ENCODE measurements at regions not wholly inside any gene's neighbourhood (a gene's known extent, or its start where the extent isn't known, plus 50 kb on each side); places are given as distances from the start of the nearest gene placed in this dataset.

GRCh38 chr6:49051281-49051680, 411.8 kb downstream of the MMUT start:
- Histone ChIP-seq H2BK120ac (ENCODE audit: low read depth, low read length) (no peak overlapping the region), H3K36me3 (ENCODE audit: control insufficient read depth in 1 of 2, insufficient read depth in 2 of 2, low read depth in 1 of 2, low read length in 2 of 2) (no peaks in the 10 kb centered on the region), H3K4me3 (ENCODE audit: insufficient read depth in 1 of 2, low read depth in 1 of 2, low read length in 2 of 2) (no peak overlapping the region), H4K8ac (ENCODE audit: low read length) (no peak overlapping the region), H3K4me1 (ENCODE audit: control insufficient read depth, insufficient read depth, low read depth, low read length) (no peaks in the 10 kb centered on the region), H2BK5ac (ENCODE audit: low read depth, low read length, poor library complexity, severe bottlenecking) (no peak overlapping the region), H3K4me2 (ENCODE audit: low read length, poor library complexity, severe bottlenecking) (no peak overlapping the region), H2AK5ac (ENCODE audit: low read length, severe bottlenecking) (no peak overlapping the region), H3K14ac (ENCODE audit: low read length in 2 of 2) (no peak overlapping the region), H3K4ac (ENCODE audit: low read depth in 1 of 2, low read length in 2 of 2) (no peak overlapping the region), H2BK15ac (ENCODE audit: low read depth, poor library complexity, severe bottlenecking) (no peak overlapping the region), H2BK12ac (ENCODE audit: low read length in 2 of 2) (no peak overlapping the region), H3K27ac (ENCODE audit: low read length, poor library complexity, severe bottlenecking) (no peak overlapping the region), H3K23ac (ENCODE audit: low read length in 2 of 2) (no peak overlapping the region), H3K27me3 (ENCODE audit: control insufficient read depth in 1 of 2, insufficient read depth in 1 of 2, low read length in 2 of 2) (no peaks in the 10 kb centered on the region), H3K18ac (ENCODE audit: low read depth in 1 of 2, low read length in 2 of 2) (no peak overlapping the region), H3K79me1 (replicated peaks; ENCODE audit: low read length, poor library complexity, severe bottlenecking) (no peaks in the 10 kb centered on the region), H3K9me3 (ENCODE audit: control insufficient read depth, low read length) (no peaks in the 10 kb centered on the region), H2AFZ (ENCODE audit: low read depth, low read length) (no peak overlapping the region), H3K9ac (ENCODE audit: low read length) (no peak overlapping the region), H4K91ac (ENCODE audit: low read length) (no peak overlapping the region)
- WGBS: no CpG with 5 or more reads among the region's 1 CpG
- no peak for DNase-seq

DNA sequence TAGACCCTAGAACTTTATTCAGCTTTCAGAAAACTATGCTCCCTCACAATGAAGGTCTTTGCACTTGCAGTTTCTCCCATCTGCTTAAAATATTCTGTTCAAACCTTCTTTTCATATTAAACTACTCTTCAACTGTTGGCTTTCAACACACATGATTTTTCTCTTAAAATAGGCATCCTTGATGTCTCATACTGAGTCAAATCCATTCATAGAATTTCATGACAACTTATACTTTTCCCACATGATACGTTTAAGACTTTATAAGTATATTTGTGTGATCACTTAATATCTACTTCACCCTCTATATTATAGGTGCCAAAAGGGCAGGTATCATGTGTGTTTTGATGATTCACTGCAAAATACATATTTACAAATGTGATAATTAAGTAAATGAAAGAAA, 412.5 kb downstream of the MMUT start:
- Histone ChIP-seq H3K4me1 (ENCODE audit: control insufficient read depth, insufficient read depth, low read depth, low read length) (no peaks in the 10 kb centered on the region), H2BK15ac (ENCODE audit: low read depth, poor library complexity, severe bottlenecking) (no peak overlapping the region), H3K27ac (ENCODE audit: low read length, poor library complexity, severe bottlenecking) (no peak overlapping the region), H2AK5ac (ENCODE audit: low read length, severe bottlenecking) (no peak overlapping the region), H3K18ac (ENCODE audit: low read depth in 1 of 2, low read length in 2 of 2) (no peak overlapping the region), H4K91ac (ENCODE audit: low read length) (no peak overlapping the region), H3K4ac (ENCODE audit: low read depth in 1 of 2, low read length in 2 of 2) (no peak overlapping the region), H4K8ac (ENCODE audit: low read length) (no peak overlapping the region), H3K36me3 (ENCODE audit: control insufficient read depth in 1 of 2, insufficient read depth in 2 of 2, low read depth in 1 of 2, low read length in 2 of 2) (no peaks in the 10 kb centered on the region), H3K79me1 (replicated peaks; ENCODE audit: low read length, poor library complexity, severe bottlenecking) (no peaks in the 10 kb centered on the region), H3K23ac (ENCODE audit: low read length in 2 of 2) (no peak overlapping the region), H2BK120ac (ENCODE audit: low read depth, low read length) (no peak overlapping the region), H2AFZ (ENCODE audit: low read depth, low read length) (no peak overlapping the region), H2BK12ac (ENCODE audit: low read length in 2 of 2) (no peak overlapping the region), H2BK5ac (ENCODE audit: low read depth, low read length, poor library complexity, severe bottlenecking) (no peak overlapping the region), H3K9ac (ENCODE audit: low read length) (no peak overlapping the region), H3K14ac (ENCODE audit: low read length in 2 of 2) (no peak overlapping the region), H3K9me3 (ENCODE audit: control insufficient read depth, low read length) (peaks cover 3% of the 10 kb centered on the region), H3K27me3 (ENCODE audit: control insufficient read depth in 1 of 2, insufficient read depth in 1 of 2, low read length in 2 of 2) (no peaks in the 10 kb centered on the region), H3K4me2 (ENCODE audit: low read length, poor library complexity, severe bottlenecking) (no peak overlapping the region), H3K4me3 (ENCODE audit: insufficient read depth in 1 of 2, low read depth in 1 of 2, low read length in 2 of 2) (no peak overlapping the region)
- DNase-seq: no peak
- whole genome bisulfite sequencing: no CpG with 5 or more reads among the region's 1 CpG

DNA sequence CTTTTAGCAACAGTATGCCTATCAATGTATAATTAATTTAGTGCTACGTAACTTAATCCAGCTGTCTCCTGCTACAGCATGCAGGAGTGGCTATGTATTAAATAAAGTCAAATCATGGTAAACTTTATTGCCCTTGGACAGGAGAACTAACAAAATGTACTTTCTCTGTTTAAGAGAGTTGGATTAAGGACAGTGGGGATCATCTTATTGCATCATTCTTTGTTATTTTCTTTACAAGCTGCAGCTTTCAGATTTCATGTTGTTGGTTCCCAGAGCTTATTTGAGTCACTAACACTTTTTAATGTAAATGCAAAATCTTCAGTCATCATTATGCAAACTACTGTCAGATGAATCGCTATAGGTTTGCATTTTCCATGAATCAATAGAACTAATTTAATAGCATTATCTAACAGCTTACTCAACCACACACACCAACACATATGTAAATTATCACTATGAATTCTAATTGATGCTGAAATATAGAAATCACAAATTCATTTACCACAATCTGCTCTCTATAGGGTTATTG, 424.7 kb downstream of the MMUT start:
- Histone ChIP-seq H2AK5ac (ENCODE audit: low read length, severe bottlenecking) (no peak overlapping the region), H3K27ac (ENCODE audit: low read length, poor library complexity, severe bottlenecking) (no peak overlapping the region), H3K79me1 (replicated peaks; ENCODE audit: low read length, poor library complexity, severe bottlenecking) (no peaks in the 10 kb centered on the region), H3K4ac (ENCODE audit: low read depth in 1 of 2, low read length in 2 of 2) (no peak overlapping the region), H2BK120ac (ENCODE audit: low read depth, low read length) (no peak overlapping the region), H2BK12ac (ENCODE audit: low read length in 2 of 2) (no peak overlapping the region), H3K14ac (ENCODE audit: low read length in 2 of 2) (no peak overlapping the region), H2BK5ac (ENCODE audit: low read depth, low read length, poor library complexity, severe bottlenecking) (no peak overlapping the region), H3K9me3 (ENCODE audit: control insufficient read depth, low read length) (peaks cover 11% of the 10 kb centered on the region), H3K18ac (ENCODE audit: low read depth in 1 of 2, low read length in 2 of 2) (no peak overlapping the region), H3K4me3 (ENCODE audit: insufficient read depth in 1 of 2, low read depth in 1 of 2, low read length in 2 of 2) (no peak overlapping the region), H3K23ac (ENCODE audit: low read length in 2 of 2) (no peak overlapping the region), H4K91ac (ENCODE audit: low read length) (no peak overlapping the region), H3K27me3 (ENCODE audit: control insufficient read depth in 1 of 2, insufficient read depth in 1 of 2, low read length in 2 of 2) (no peaks in the 10 kb centered on the region), H2BK15ac (ENCODE audit: low read depth, poor library complexity, severe bottlenecking) (no peak overlapping the region), H3K36me3 (ENCODE audit: control insufficient read depth in 1 of 2, insufficient read depth in 2 of 2, low read depth in 1 of 2, low read length in 2 of 2) (no peaks in the 10 kb centered on the region), H4K8ac (ENCODE audit: low read length) (no peak overlapping the region), H3K4me1 (ENCODE audit: control insufficient read depth, insufficient read depth, low read depth, low read length) (no peaks in the 10 kb centered on the region), H3K9ac (ENCODE audit: low read length) (no peak overlapping the region), H2AFZ (ENCODE audit: low read depth, low read length) (no peak overlapping the region), H3K4me2 (ENCODE audit: low read length, poor library complexity, severe bottlenecking) (no peak overlapping the region)
- DNase-seq: no peak
- WGBS: 83% methylated on average over 1 of the region's 2 CpGs

GRCh38 chr6:49030251-49031020, 432.6 kb downstream of the MMUT start:
- H2BK5ac ChIP-seq (ENCODE audit: low read depth, low read length, poor library complexity, severe bottlenecking): no peak overlapping the region

More at GRCh38 chr6:49030251-49031020, 432.6 kb downstream of the MMUT start:
- Histone ChIP-seq H3K23ac (ENCODE audit: low read length in 2 of 2) (no peak overlapping the region), H3K36me3 (ENCODE audit: control insufficient read depth in 1 of 2, insufficient read depth in 2 of 2, low read depth in 1 of 2, low read length in 2 of 2) (no peaks in the 10 kb centered on the region), H4K91ac (ENCODE audit: low read length) (no peak overlapping the region), H3K27me3 (ENCODE audit: control insufficient read depth in 1 of 2, insufficient read depth in 1 of 2, low read length in 2 of 2) (no peaks in the 10 kb centered on the region), H2AK5ac (ENCODE audit: low read length, severe bottlenecking) (no peak overlapping the region), H2BK120ac (ENCODE audit: low read depth, low read length) (no peak overlapping the region), H3K18ac (ENCODE audit: low read depth in 1 of 2, low read length in 2 of 2) (no peak overlapping the region), H3K4me2 (ENCODE audit: low read length, poor library complexity, severe bottlenecking) (no peak overlapping the region), H3K4me3 (ENCODE audit: insufficient read depth in 1 of 2, low read depth in 1 of 2, low read length in 2 of 2) (no peak overlapping the region), H2BK12ac (ENCODE audit: low read length in 2 of 2) (no peak overlapping the region), H2AFZ (ENCODE audit: low read depth, low read length) (no peak overlapping the region), H3K4ac (ENCODE audit: low read depth in 1 of 2, low read length in 2 of 2) (no peak overlapping the region), H3K9me3 (ENCODE audit: control insufficient read depth, low read length) (peaks cover 4% of the 10 kb centered on the region), H3K9ac (ENCODE audit: low read length) (no peak overlapping the region), H4K8ac (ENCODE audit: low read length) (no peak overlapping the region), H3K14ac (ENCODE audit: low read length in 2 of 2) (no peak overlapping the region), H3K4me1 (ENCODE audit: control insufficient read depth, insufficient read depth, low read depth, low read length) (no peaks in the 10 kb centered on the region), H3K27ac (ENCODE audit: low read length, poor library complexity, severe bottlenecking) (no peak overlapping the region), H3K79me1 (replicated peaks; ENCODE audit: low read length, poor library complexity, severe bottlenecking) (no peaks in the 10 kb centered on the region), H2BK15ac (ENCODE audit: low read depth, poor library complexity, severe bottlenecking) (no peak overlapping the region)
- WGBS: 77% methylated on average over 1 of the region's 1 CpG
- DNase-seq: peak; percentile 37
